ENCODE measurements at regions not wholly inside any gene's neighbourhood (a gene's known extent, or its start where the extent isn't known, plus 50 kb on each side); places are given as distances from the start of the nearest gene placed in this dataset. TPM values are rescaled to one million over a fixed set of nuclear protein-coding genes. Genes with fewer than 3 reads are reported as not detected.

DNA sequence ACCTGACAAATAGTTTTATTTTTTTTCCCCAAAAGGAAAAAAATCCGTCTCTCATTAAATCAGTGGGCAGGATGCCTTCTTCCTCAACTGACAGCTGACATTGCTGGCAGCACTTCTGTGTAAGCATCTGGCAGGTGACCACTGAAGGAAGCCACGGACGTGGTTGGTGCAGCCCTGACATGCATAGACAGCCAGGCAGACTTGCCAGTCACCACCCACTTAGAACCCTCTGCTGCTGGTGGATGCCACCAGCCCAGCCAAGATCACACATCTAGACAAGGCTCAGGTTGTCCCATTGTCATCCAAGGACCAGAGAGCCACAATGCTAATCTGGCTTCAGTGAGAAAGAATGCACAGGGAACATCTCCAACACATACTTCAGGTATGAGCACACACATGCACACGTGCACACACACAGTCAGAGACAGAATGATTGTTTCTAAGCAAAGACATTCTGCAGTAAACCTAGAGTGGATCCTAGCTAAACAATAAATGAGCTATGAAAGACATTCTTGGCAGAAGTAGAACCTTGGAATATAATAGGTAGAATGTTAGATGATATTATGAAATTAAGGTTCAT lies 49.8 kb upstream of the BMAL1 start (continued):
- TF ChIP-seq, protein P1, sequence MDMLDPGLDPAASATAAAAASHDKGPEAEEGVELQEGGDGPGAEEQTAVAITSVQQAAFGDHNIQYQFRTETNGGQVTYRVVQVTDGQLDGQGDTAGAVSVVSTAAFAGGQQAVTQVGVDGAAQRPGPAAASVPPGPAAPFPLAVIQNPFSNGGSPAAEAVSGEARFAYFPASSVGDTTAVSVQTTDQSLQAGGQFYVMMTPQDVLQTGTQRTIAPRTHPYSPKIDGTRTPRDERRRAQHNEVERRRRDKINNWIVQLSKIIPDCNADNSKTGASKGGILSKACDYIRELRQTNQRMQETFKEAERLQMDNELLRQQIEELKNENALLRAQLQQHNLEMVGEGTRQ (IDR thresholded peaks at IDR 0.05; ENCODE audit: low read length): no peak
- TF ChIP-seq HDAC2 (IDR thresholded peaks at IDR 0.05; ENCODE audit: borderline replicate concordance in 1 of 2, low read depth in 2 of 2, low read length in 2 of 2) (no peak), KDM5A (IDR thresholded peaks at IDR 0.05; ENCODE audit: low read length) (no peak), RAD21 (IDR thresholded peaks at IDR 0.05 in 1 of 2, conservative IDR thresholded peaks at IDR 0.05 in 1 of 2; ENCODE audit: low read depth in 2 of 2, low read length in 2 of 2) (no peak), MAFK (IDR thresholded peaks at IDR 0.05; ENCODE audit: low read depth, low read length) (no peak)

Small RNAs in the stretch of these regions (small RNA-seq; reads per million reads assigned to genes)
- gene AC022878.1 (ENCODE audit: insufficient read depth): not detected
